ENCODE measurements at regions not wholly inside any gene's neighbourhood (a gene's known extent, or its start where the extent isn't known, plus 50 kb on each side); places are given as distances from the start of the nearest gene placed in this dataset.
"Not testable (repeated sequence)": the region's sequence is repeated elsewhere in the genome, so short reads cannot be mapped to it uniquely, and the experiment has no call there.

GRCh38 chr2:137897082-137897481 lies 67.2 kb upstream of the HNMT start:
- TF ChIP-seq CTCF (IDR thresholded peaks at IDR 0.05) (no peak), POLR2A (IDR thresholded peaks at IDR 0.05) (no peak), EP300 (IDR thresholded peaks at IDR 0.05) (no peak), POLR2AphosphoS5 (IDR thresholded peaks at IDR 0.05) (no peak)
- Histone ChIP-seq H3K36me3 (no peaks in the 10 kb centered on the region), H3K4me1 (peaks cover 0 to 2% (median 0%) of the 10 kb centered on the region in 4 donors), H3K4me3 (no peak overlapping the region), H3K27ac (no peak overlapping the region), H3K27me3 (no peaks in the 10 kb centered on the region), H3K9me3 (no peaks in the 10 kb centered on the region)
- WGBS, 2 donors: 45 to 54% methylated on average over 1 of the region's 1 CpG
- no peak for ATAC-seq (ENCODE audit: low FRiP score in 2 of 2)
- DNase-seq: no peak

GRCh38 chr2:137900421-137901141 lies 63.7 kb upstream of the HNMT start:
- DNase-seq (no peak), ATAC-seq (ENCODE audit: low FRiP score in 2 of 2) (no peak)
- H3K36me3 ChIP-seq: no peaks in the 10 kb centered on the region
- H3K27me3 ChIP-seq: no peaks in the 10 kb centered on the region
- no peaks in the 10 kb centered on the region for H3K9me3 ChIP-seq
- H3K4me1 ChIP-seq: no peaks in the 10 kb centered on the region
- no peak overlapping the region for H3K27ac ChIP-seq
- 67 to 79% methylated on average over 4 of the region's 4 CpGs for WGBS, 2 donors
- TF ChIP-seq POLR2AphosphoS5 (IDR thresholded peaks at IDR 0.05): no peak
- TF ChIP-seq POLR2A (IDR thresholded peaks at IDR 0.05): no peak
- no peak for TF ChIP-seq CTCF (IDR thresholded peaks at IDR 0.05)
- no peak for TF ChIP-seq EP300 (IDR thresholded peaks at IDR 0.05)
- no peak overlapping the region for H3K4me3 ChIP-seq

- WGBS, 2 donors: 25 to 37% methylated on average over 4 of the region's 4 CpGs
- no peaks in the 10 kb centered on the region for H3K4me1 ChIP-seq
- H3K27ac ChIP-seq: no peak overlapping the region
- ATAC-seq (ENCODE audit: low FRiP score in 2 of 2) (no peak), DNase-seq (no peak)
- H3K9me3 ChIP-seq: no peaks in the 10 kb centered on the region
- no peaks in the 10 kb centered on the region for H3K27me3 ChIP-seq
- no peaks in the 10 kb centered on the region for H3K36me3 ChIP-seq
- H3K4me3 ChIP-seq: no peak overlapping the region
- TF ChIP-seq CTCF (IDR thresholded peaks at IDR 0.05) (peak; percentile 30 to 61 (median 45)), POLR2A (IDR thresholded peaks at IDR 0.05) (no peak)
Measured at GRCh38 chr2:137910641-137911040, 53.6 kb upstream of the HNMT start.

- Histone ChIP-seq H3K9me3 (no peaks in the 10 kb centered on the region), H3K27me3 (no peaks in the 10 kb centered on the region), H3K4me3 (no peak overlapping the region), H3K4me1 (no peaks in the 10 kb centered on the region), H3K27ac (no peak overlapping the region), H3K36me3 (no peaks in the 10 kb centered on the region)
- ATAC-seq (ENCODE audit: low FRiP score in 2 of 2): no peak
- TF ChIP-seq POLR2AphosphoS5 (IDR thresholded peaks at IDR 0.05): no peak
- 69 to 84% methylated on average over 2 of the region's 2 CpGs for WGBS, 2 donors
- DNase-seq: no peak
Measured at GRCh38 chr2:137912371-137912770, 51.9 kb upstream of the HNMT start.

- 65 to 85% methylated on average over 4 of the region's 4 CpGs for whole genome bisulfite sequencing, 2 donors
- no peak for ATAC-seq (ENCODE audit: low FRiP score in 2 of 2)
Measured at GRCh38 chr2:137913169-137913568, 51.1 kb upstream of the HNMT start.

GRCh38 chr2:137913648-137914047 lies 50.6 kb upstream of the HNMT start:
- H3K27ac ChIP-seq; H3K4me3 ChIP-seq; H3K9me3 ChIP-seq; H3K27me3 ChIP-seq; DNase-seq; ATAC-seq (ENCODE audit: low FRiP score in 2 of 2); H3K36me3 ChIP-seq; H3K4me1 ChIP-seq: not testable (repeated sequence)
- WGBS, 2 donors: 45 to 79% methylated on average over 2 of the region's 2 CpGs

More at GRCh38 chr2:137913169-137913568, 51.1 kb upstream of the HNMT start:
- Histone ChIP-seq H3K36me3 (no peaks in the 10 kb centered on the region), H3K9me3 (no peaks in the 10 kb centered on the region), H3K27ac (no peak overlapping the region), H3K27me3 (no peaks in the 10 kb centered on the region), H3K4me3 (no peak overlapping the region), H3K4me1 (no peaks in the 10 kb centered on the region)
- TF ChIP-seq CTCF (IDR thresholded peaks at IDR 0.05) (no peak), POLR2AphosphoS5 (IDR thresholded peaks at IDR 0.05) (no peak), POLR2A (IDR thresholded peaks at IDR 0.05) (no peak), EP300 (IDR thresholded peaks at IDR 0.05) (no peak)
- DNase-seq: no peak
